LNCaP clone FGC (cell line): ENCODE measurements at regions not wholly inside any gene's neighbourhood (a gene's known extent, or its start where the extent isn't known, plus 50 kb on each side); places are given as distances from the start of the nearest gene placed in this dataset.
"Not testable (repeated sequence)": the region's sequence is repeated elsewhere in the genome, so short reads cannot be mapped to it uniquely, and the experiment has no call there.

ENCODE experiments used
- DNase-seq: peaks from one replicate; pipeline ENCODE4 v3.0.0-alpha.2; 2011; ENCODE audit warnings: low read depth
- H3K4me3 ChIP-seq: 2 replicates; pipeline ENCODE4 v1.5.1; 2011; ENCODE audit warnings: mild to moderate bottlenecking, low read depth, low read length, control low read depth
- TF ChIP-seq, protein P1 (sequence below): IDR thresholded peaks from 2 replicates; pipeline ENCODE4 v1.5.1; 2012; ENCODE audit warnings: mild to moderate bottlenecking; ENCODE audit not compliant: control insufficient read depth, insufficient read depth; ENCODE audit errors: extremely low read depth

DNA sequence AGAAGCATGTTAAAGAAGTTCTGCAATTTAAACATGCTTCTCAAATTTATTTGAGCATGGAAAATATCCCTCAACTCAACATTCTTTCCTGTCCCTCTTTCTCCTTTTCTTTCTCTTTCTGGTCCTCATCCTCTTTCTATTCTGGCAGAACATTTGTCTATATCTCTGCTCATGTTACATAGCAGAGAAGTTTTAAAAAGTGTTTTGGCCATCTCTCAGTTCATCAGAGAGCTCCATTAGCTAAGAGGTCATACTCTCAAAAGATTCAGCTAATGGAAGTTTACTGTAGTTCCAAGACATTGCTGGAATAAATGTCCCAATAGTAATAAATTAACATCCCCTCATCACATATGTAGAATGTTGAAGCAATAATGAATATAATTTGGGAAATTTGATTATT, 53.5 kb downstream of the XCL2 start:
- no peak overlapping the region for H3K4me3 ChIP-seq
- DNase-seq, result no peak

DNA sequence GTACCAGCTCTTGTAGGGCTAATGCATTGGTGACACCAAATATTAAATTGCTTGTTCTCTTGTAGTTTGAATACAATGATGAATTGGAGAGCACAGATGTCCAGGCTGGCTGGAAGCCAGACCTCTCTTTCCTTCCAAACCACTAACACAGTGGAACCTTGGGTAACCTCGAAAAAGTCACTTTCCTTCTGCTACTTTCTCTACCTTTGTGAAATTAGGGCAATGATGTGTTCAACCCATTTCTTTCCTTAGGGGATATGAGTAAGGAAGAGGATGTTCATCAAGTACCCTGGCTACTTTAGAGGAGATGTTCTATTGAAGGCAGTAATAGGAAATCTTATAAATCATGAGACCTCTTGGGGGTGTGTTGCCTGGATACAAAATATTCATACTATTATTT, 55.7 kb downstream of the XCL2 start:
- DNase-seq, result no peak
- H3K4me3 ChIP-seq, result no peak overlapping the region
- TF ChIP-seq, protein P1, sequence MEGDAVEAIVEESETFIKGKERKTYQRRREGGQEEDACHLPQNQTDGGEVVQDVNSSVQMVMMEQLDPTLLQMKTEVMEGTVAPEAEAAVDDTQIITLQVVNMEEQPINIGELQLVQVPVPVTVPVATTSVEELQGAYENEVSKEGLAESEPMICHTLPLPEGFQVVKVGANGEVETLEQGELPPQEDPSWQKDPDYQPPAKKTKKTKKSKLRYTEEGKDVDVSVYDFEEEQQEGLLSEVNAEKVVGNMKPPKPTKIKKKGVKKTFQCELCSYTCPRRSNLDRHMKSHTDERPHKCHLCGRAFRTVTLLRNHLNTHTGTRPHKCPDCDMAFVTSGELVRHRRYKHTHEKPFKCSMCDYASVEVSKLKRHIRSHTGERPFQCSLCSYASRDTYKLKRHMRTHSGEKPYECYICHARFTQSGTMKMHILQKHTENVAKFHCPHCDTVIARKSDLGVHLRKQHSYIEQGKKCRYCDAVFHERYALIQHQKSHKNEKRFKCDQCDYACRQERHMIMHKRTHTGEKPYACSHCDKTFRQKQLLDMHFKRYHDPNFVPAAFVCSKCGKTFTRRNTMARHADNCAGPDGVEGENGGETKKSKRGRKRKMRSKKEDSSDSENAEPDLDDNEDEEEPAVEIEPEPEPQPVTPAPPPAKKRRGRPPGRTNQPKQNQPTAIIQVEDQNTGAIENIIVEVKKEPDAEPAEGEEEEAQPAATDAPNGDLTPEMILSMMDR, result no peak

More for the DNA sequence above, 53.5 kb downstream of the XCL2 start:
- TF ChIP-seq, protein P1, result no peak

DNA sequence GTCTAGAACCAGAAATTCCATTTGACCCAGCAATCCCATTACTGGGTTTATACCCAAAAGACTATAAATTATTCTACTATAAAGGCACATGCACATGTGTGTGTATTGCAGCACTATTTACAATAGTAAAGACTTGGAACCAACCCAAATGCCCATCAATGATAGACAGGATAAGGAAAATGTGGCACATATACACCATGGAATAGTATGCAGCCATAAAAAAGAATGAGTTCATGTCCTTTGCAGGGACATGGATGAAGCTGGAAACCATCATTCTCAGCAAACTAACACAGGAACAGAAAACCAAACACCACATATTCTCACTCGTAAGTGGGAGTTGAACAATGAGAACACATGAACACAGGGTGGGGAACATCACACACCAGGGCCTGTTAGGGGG, 57.0 kb downstream of the XCL2 start:
- not testable (repeated sequence) for DNase-seq, H3K4me3 ChIP-seq

DNA sequence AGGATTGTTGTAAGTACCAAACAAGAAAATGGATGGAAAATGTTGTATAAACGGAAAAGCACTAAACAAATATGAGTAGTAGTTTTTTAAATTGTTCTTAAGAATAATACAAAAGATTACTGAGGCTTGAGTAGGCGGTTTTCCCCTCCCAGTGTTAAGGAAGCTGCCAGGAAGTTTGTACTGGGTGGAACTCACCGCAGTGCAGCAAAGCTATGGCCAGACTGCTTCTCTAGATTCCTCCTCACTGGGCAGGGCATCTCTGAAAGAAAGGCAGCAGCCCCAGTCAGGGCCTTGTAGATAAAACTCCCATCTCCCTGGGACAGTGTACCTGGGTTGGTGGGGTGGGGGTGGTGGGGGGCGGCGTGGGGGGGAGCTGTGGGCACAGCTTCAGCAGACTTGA, 58.7 kb downstream of the XCL2 start:
- no peak overlapping the region for H3K4me3 ChIP-seq
- no peak for DNase-seq
- TF ChIP-seq, protein P1, result no peak

DNA sequence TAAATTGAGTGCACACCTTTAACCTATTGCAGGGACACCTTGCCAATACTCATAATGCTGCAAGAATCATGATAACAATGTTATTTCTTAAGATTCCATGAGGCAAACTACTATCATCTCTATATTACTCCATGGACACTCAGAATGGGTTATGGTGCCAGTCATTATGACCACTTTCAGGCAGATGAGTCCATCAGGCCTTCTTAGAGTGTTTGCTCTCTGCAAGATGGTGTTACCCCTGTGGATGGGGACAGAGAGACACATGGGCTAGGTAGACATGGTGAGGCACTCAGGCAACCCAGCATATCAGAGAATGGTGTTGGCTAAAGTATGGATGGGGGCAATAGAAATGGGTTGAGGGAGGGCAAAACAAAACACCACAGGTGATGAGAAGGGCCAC, 59.7 kb downstream of the XCL2 start:
- H3K4me3 ChIP-seq, result no peak overlapping the region
- no peak for DNase-seq
- TF ChIP-seq, protein P1, result no peak

DNA sequence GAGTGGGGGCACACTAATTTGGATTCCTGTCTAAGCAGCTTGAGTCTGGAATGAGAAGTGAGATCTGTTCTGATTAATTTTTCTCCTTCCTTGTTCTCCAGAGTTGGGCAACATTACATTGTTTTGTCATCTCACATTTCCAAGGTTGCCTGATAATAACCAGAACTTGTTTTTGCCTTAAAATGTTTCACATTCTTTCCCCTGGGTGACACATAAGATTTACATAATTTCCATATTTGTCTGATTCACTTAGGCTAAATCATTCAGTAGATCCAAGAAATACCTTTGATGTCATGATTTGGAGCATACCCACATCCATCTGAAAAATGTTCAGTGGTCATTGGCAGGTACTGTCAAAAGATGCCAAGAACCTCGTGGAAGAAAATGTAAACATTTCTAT, 60.3 kb downstream of the XCL2 start:
- TF ChIP-seq, protein P1, result no peak
- H3K4me3 ChIP-seq, result no peak overlapping the region
- DNase-seq, result no peak

DNA sequence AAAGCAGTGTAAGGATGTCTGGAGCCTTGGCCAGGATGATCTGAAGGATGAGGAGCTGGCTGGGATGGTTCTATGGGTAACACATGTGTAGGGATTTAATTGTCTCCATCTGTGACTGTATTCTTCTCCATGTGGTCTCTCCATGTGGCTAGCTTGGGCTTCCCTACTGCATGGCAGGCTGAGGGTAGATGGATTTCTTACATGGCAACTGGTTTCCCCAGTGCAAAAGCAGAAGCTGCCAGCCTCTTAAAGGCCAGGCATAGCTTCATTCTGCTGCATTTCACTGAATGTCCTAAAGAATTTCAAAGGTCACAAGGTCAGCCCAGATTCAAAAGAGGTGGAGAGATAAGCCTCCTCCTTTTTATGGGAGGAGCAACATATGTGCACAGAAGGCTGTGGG, 61.7 kb downstream of the XCL2 start:
- no peak overlapping the region for H3K4me3 ChIP-seq
- no peak for DNase-seq
- TF ChIP-seq, protein P1, result no peak
